Panc1 (cell line): ENCODE measurements at regions not wholly inside any gene's neighbourhood (a gene's known extent, or its start where the extent isn't known, plus 50 kb on each side); places are given as distances from the start of the nearest gene placed in this dataset.
A peak's percentile ranks its signal among the peaks of the same experiment; 100 is the strongest.
"Not testable (repeated sequence)": the region's sequence is repeated elsewhere in the genome, so short reads cannot be mapped to it uniquely, and the experiment has no call there.

Experiments used
- ATAC-seq: fragments of 200-7000 bp; cut with Tn5 transposase; 2 replicates; pipeline ENCODE4 v1.9.1; 2020; ENCODE audit warnings: mild to moderate bottlenecking, moderate library complexity
- BruUV-seq: library from RNA; stranded (reverse); fragments of 400-500 nt; replicated peaks from 2 replicates; lab custom pipeline; 2021; lab: Mats Ljungman, UMichigan
- CTCF ChIA-PET: fragments of 300-600 bp; sonication (Branson Sonifier 250); formaldehyde crosslinking; loops from one replicate; lab custom pipeline; 2022; ENCODE audit warnings: antibody characterized with exemption; lab: Charles Lee
- POLR2A ChIA-PET: fragments of 300-600 bp; sonication (Branson Sonifier 250); formaldehyde crosslinking; loops from one replicate; lab custom pipeline; 2022; ENCODE audit warnings: antibody characterized with exemption; lab: Charles Lee
- DNase-seq: peaks from one replicate; pipeline ENCODE4 v3.0.0-alpha.2; 2010; ENCODE audit warnings: low read depth, low spot score
- H3K27ac ChIP-seq: 2 replicates; pipeline ENCODE4 v1.5.1; 2011; ENCODE audit warnings: mild to moderate bottlenecking, low read length, inconsistent platforms
- H3K27me3 ChIP-seq: fragments of 200-500 bp; sonication (Bioruptor generic); 2 replicates; pipeline ENCODE4 v1.6.0; 2014; ENCODE audit warnings: low read length, inconsistent platforms; ENCODE audit not compliant: control insufficient read depth, insufficient read depth
- H3K36me3 ChIP-seq: fragments of 200-500 bp; sonication (Bioruptor generic); 2 replicates; pipeline ENCODE4 v1.5.1; 2014; ENCODE audit warnings: inconsistent platforms, mild to moderate bottlenecking, low read length, moderate library complexity; ENCODE audit not compliant: control insufficient read depth, insufficient read depth
- H3K4me1 ChIP-seq: 2 replicates; pipeline ENCODE4 v1.5.1; 2011; ENCODE audit warnings: inconsistent platforms, mild to moderate bottlenecking, low read length, moderate library complexity; ENCODE audit not compliant: control insufficient read depth, insufficient read depth
- H3K4me3 ChIP-seq, 2 experiments: 2 replicates each; pipeline ENCODE4 v1.5.1; 2011 to 2012; ENCODE audit warnings: low read depth in 2 of 2, low read length in 2 of 2, mild to moderate bottlenecking in 2 of 2, inconsistent platforms in 1 of 2, moderate library complexity in 1 of 2
- H3K9me3 ChIP-seq: fragments of 200-500 bp; sonication (Bioruptor generic); 2 replicates; pipeline ENCODE4 v1.5.1; 2014; ENCODE audit warnings: low read depth, mild to moderate bottlenecking, inconsistent platforms, low read length, moderate library complexity; ENCODE audit not compliant: control insufficient read depth, insufficient read depth
- SIN3A ChIP-seq: IDR thresholded peaks from 2 replicates; pipeline ENCODE4 v1.6.1; 2012; ENCODE audit warnings: low read depth, mild to moderate bottlenecking, low read length, moderate library complexity, borderline replicate concordance; ENCODE audit not compliant: insufficient read depth
- in situ Hi-C: cut with HindIII; loops from 2 replicates; pipeline ENCODE4 v1.10.0; 2016; ENCODE audit warnings: low sequenced_read_pairs, low pct_unique_long_range_greater_than_20kb
- intact Hi-C: fragments of 100-400 bp; cut with micrococcal nuclease; formaldehyde crosslinking; loops from one replicate; pipeline ENCODE4 v1.10.0; 2022; ENCODE audit not compliant: unreplicated experiment
- TF ChIP-seq, protein P1 (sequence below): fragments of 450-650 bp; IDR thresholded peaks from 2 replicates; pipeline ENCODE4 v1.5.1; 2017; ENCODE audit warnings: mild to moderate bottlenecking

DNA sequence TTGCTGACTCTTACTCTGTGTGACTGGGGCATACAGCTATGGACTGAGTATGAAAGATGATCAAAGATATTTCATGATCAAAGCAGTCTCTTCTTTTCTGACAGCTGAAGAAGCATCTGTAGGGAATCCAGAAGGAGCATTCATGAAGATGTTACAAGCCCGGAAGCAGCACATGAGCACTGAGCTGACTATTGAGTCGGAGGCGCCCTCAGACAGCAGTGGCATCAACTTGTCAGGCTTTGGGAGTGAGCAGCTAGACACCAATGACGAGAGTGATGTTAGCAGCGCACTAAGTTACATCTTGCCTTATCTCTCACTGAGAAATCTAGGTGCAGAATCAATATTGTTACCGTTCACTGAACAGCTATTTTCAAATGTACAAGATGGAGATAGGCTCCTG, 154.4 kb downstream of the GOSR1 start:
- CTCF ChIA-PET, H3K36me3 ChIP-seq, H3K27me3 ChIP-seq, POLR2A ChIA-PET, H3K4me3 ChIP-seq, ATAC-seq, DNase-seq, in situ Hi-C loops, H3K9me3 ChIP-seq, intact Hi-C loops, H3K27ac ChIP-seq, H3K4me1 ChIP-seq, BruUV-seq: not testable (repeated sequence)

DNA sequence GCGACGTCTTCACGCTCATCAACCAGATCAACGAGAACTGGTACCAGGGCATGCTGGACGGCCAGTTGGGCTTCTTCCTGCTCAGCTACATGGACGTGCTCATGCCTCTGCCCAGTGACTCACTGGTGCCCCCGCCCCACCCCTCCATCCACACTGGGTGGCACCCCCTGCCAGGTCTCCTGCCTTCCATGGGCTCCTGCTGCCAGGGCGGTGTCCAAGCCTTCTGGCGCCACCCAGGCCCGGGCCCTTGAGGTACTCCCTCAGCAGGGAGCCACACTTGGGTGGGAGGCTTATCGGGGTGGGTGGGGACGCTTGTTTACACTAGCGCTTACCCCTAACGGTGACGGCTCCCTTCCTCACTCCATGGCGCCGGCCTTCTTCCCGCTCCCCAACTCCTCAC, 148.2 kb downstream of the GOSR1 start:
- H3K9me3 ChIP-seq, H3K4me1 ChIP-seq, H3K27ac ChIP-seq, in situ Hi-C loops, CTCF ChIA-PET, intact Hi-C loops, H3K4me3 ChIP-seq, DNase-seq, H3K27me3 ChIP-seq, BruUV-seq, H3K36me3 ChIP-seq, POLR2A ChIA-PET: not testable (repeated sequence)
- 0 out of 2 replicates have a peak, but pooled peaks have one; percentile 31 for ATAC-seq

DNA sequence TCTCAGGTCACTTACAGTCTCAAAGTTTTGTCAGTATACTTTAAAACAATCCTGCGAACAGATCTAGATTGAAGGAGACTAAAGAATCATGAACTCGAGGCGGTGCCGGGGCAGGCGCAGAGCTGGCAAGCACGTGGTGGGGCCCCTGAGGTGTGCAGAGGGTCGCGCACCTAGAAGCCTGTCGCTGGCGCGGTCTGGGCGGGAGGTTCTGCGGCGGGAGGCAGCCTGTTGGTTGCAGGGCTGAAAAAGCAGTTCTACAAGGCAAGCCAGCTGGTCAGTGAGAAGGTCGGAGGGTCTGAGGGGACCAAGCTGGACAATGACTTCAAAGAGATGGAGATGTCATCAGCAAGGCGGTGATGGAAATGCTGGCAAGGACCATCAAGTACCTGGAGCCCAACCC, 147.0 kb downstream of the GOSR1 start:
- H3K27me3 ChIP-seq, H3K9me3 ChIP-seq, in situ Hi-C loops, ATAC-seq, H3K27ac ChIP-seq, CTCF ChIA-PET, H3K36me3 ChIP-seq, H3K4me1 ChIP-seq, intact Hi-C loops, H3K4me3 ChIP-seq, BruUV-seq, DNase-seq: not testable (repeated sequence)
- POLR2A ChIA-PET, result interaction anchor here (0.6 kb wide), 1 partner anchor 283 kb away, joined by 15 read pairs; no protein-coding TSS in a partner anchor

DNA sequence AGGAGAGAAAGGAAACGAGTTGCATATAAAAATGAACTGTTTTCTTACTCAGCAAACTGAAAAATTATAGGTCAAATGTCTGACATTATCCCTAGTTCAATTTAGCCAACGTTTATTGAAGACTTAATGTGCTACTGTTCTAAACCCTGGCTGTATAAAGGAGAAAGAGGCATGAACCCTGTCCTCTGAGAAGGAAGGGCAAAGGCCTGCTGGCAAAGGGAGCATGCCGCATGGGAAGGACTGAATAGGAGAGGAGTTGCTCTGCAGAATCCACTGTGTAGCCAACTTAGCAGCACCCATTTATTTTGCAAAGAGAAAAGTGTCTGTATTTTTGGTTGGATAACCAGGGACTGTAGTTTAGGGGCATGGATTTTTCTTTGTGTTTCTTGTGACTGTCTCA, 132.5 kb downstream of the GOSR1 start:
- CTCF ChIA-PET, BruUV-seq, POLR2A ChIA-PET: not testable (repeated sequence)

DNA sequence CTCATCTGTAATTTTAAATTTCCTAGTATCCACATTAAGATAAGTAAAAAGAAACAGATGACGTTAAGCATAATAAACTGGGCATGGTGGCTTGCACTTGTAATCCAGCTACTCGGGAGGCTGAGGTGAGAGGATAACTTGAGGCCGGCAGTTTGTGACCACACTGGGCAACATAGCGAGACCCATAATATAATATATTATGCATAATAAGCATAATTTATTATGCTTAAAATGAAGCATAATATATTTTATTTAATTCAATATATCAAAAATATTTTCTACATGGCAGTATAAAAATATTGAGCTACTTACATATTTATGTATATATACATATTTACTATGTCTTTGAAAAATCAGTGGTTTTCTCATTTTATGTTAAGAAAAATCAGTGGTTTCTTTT, 128.3 kb downstream of the GOSR1 start:
- ChIA-PET CTCF (no interaction called here), POLR2A (no interaction called here)
- no peaks in the 10 kb centered on the region for H3K27me3 ChIP-seq
- TF ChIP-seq, protein P1, sequence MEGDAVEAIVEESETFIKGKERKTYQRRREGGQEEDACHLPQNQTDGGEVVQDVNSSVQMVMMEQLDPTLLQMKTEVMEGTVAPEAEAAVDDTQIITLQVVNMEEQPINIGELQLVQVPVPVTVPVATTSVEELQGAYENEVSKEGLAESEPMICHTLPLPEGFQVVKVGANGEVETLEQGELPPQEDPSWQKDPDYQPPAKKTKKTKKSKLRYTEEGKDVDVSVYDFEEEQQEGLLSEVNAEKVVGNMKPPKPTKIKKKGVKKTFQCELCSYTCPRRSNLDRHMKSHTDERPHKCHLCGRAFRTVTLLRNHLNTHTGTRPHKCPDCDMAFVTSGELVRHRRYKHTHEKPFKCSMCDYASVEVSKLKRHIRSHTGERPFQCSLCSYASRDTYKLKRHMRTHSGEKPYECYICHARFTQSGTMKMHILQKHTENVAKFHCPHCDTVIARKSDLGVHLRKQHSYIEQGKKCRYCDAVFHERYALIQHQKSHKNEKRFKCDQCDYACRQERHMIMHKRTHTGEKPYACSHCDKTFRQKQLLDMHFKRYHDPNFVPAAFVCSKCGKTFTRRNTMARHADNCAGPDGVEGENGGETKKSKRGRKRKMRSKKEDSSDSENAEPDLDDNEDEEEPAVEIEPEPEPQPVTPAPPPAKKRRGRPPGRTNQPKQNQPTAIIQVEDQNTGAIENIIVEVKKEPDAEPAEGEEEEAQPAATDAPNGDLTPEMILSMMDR, result no peak
- no peak for TF ChIP-seq SIN3A
- no TSS peak for BruUV-seq
- peaks cover 5% of the 10 kb centered on the region; the same call in 1 of the 2 replicates for H3K4me1 ChIP-seq
- no peaks in the 10 kb centered on the region for H3K36me3 ChIP-seq
- H3K27ac ChIP-seq, result no peak overlapping the region
- in situ Hi-C loops, result no loop called here
- DNase-seq (no peak), ATAC-seq (no peak)
- no peak overlapping the region for H3K4me3 ChIP-seq
- intact Hi-C loops, result no loop called here
- no peaks in the 10 kb centered on the region for H3K9me3 ChIP-seq

More for the DNA sequence above, 132.5 kb downstream of the GOSR1 start:
- in situ Hi-C loops, ATAC-seq, H3K4me1 ChIP-seq, H3K9me3 ChIP-seq, intact Hi-C loops, H3K27ac ChIP-seq, H3K27me3 ChIP-seq, DNase-seq, H3K4me3 ChIP-seq, H3K36me3 ChIP-seq: not testable (repeated sequence)
